ENCODE measurements at regions not wholly inside any gene's neighbourhood (a gene's known extent, or its start where the extent isn't known, plus 50 kb on each side); places are given as distances from the start of the nearest gene placed in this dataset.

- no peak for TF ChIP-seq ELF4 (IDR thresholded peaks at IDR 0.05)
- no peak for TF ChIP-seq SP1 (IDR thresholded peaks at IDR 0.05)
- TF ChIP-seq HDGF (IDR thresholded peaks at IDR 0.05; ENCODE audit: borderline replicate concordance): no peak
- TF ChIP-seq L3MBTL2 (conservative IDR thresholded peaks at IDR 0.05): no peak
Observed at GRCh38 chr3:110253794-110254193, 817.8 kb upstream of the NECTIN3 start.

All from HEK293T (cell line).